ENCODE measurements at regions not wholly inside any gene's neighbourhood (a gene's known extent, or its start where the extent isn't known, plus 50 kb on each side); places are given as distances from the start of the nearest gene placed in this dataset.

DNA sequence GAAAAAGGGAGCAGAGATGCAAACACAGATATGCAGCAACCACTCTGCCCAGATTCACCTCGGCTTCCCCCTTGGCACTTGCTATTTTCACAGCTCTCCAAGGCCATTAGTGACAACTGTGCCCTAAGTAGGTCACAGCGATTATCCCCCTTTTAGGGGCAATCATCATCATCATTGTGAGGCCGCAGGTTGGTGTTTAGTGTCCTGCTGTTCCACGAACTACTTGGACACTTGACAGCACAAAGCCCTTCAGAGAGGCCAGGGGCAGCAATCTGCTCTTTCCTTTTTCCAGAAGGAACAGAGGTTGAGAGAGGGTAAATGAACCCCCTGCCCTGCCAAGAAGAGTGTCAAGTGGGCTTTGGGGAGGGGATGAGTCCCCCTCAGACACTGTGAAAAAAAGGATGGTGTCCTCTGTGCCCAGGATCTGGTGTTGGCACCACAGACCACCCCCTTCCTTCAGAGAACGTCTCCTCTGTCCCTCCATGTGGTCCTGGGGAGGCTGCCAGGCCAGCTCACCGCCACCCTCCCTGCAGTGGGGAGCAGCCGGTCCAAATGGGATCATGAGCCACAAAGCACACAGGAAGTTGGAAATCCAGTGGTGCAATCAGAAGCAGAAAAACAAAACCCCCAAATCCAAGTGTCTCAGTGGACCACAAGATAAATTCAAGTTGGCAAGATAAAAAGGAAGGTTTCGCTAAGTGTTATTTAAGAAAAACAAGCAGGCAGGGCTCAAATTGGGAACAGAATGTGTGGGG is 78.4 kb upstream of the MED9 start:
- H3K27me3 ChIP-seq, result peaks cover 0 to 7% (median 0%) of the 10 kb centered on the region in 4 donors
- peaks cover 0 to 11% (median 0%) of the 10 kb centered on the region in 3 donors for H3K4me1 ChIP-seq
- no peak for DNase-seq
- intact Hi-C loops (cut with DNase I), result no loop called here
- H3K36me3 ChIP-seq, result no peaks in the 10 kb centered on the region
- no peaks in the 10 kb centered on the region for H3K9me3 ChIP-seq
- TF ChIP-seq, protein P1, sequence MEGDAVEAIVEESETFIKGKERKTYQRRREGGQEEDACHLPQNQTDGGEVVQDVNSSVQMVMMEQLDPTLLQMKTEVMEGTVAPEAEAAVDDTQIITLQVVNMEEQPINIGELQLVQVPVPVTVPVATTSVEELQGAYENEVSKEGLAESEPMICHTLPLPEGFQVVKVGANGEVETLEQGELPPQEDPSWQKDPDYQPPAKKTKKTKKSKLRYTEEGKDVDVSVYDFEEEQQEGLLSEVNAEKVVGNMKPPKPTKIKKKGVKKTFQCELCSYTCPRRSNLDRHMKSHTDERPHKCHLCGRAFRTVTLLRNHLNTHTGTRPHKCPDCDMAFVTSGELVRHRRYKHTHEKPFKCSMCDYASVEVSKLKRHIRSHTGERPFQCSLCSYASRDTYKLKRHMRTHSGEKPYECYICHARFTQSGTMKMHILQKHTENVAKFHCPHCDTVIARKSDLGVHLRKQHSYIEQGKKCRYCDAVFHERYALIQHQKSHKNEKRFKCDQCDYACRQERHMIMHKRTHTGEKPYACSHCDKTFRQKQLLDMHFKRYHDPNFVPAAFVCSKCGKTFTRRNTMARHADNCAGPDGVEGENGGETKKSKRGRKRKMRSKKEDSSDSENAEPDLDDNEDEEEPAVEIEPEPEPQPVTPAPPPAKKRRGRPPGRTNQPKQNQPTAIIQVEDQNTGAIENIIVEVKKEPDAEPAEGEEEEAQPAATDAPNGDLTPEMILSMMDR (IDR thresholded peaks at IDR 0.05), result no peak
- no peak for TF ChIP-seq POLR2A (IDR thresholded peaks at IDR 0.05)
- 53 to 90% methylated on average over 3 to 7 of the region's 8 CpGs for WGBS, 2 donors
- H3K27ac ChIP-seq, result peak overlapping the region in 3 of 4 donors; percentile 39 to 65 (median 60)
- H3K4me3 ChIP-seq, result no peak overlapping the region

DNA sequence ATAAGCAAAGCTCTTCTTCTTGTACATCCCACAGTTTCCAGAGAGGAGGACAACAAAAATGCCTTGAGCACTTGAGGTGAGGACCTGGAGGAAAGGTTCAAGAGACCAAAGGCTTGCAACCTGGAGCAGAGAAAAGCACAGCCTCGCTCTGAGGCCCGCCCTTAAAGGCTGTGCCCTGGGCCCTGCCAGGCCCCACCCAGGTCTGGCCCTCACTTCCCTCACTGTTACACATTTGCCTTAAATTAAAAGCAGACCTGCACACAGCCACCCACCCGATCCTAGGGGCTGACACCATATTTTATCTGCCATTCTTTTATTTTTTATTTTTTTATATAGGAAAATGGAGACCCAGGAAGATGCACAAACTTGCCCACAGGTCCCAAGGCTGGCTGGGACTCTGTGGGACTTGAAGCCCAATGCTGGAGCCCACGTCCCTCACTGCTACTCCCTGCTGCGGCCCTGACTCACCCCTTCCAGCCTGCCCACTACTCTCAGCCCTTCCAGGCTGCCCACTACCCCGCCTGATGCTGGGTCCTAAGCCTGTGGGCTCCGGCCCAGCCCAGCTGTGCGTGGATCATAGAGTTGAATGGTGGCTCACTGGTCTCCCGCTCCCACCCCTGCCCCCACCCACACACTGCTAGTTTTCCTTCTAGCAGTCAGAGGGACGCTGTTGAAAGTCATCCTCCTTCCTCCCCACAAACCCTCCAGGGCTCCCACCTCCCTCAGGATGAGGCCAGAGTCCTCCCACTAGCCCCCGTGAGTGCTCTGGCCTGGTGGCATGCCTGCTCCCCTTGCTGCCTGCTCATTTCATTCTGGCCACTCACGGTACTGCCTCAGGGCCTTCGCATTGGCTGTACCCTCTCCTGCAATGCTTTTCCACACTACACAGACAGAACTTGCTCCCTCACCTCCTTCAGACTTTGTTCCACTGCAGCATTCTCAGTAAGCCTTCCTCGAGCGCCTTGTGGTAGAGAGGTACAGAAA is 77.6 kb upstream of the MED9 start:
- intact Hi-C loops (cut with DNase I), result no loop called here
- TF ChIP-seq POLR2A (IDR thresholded peaks at IDR 0.05), result no peak
- TF ChIP-seq, protein P1 (IDR thresholded peaks at IDR 0.05), result no peak
- Histone ChIP-seq H3K27ac (peak overlapping the region; percentile 15 to 75 (median 47)), H3K9me3 (no peaks in the 10 kb centered on the region), H3K4me1 (peaks cover 0 to 16% (median 0%) of the 10 kb centered on the region in 3 donors), H3K27me3 (peaks cover 0 to 9% (median 0%) of the 10 kb centered on the region in 4 donors), H3K36me3 (no peaks in the 10 kb centered on the region), H3K4me3 (no peak overlapping the region)
- 76 to 77% methylated on average over 7 to 15 of the region's 15 CpGs for WGBS, 2 donors
- no peak for DNase-seq

DNA sequence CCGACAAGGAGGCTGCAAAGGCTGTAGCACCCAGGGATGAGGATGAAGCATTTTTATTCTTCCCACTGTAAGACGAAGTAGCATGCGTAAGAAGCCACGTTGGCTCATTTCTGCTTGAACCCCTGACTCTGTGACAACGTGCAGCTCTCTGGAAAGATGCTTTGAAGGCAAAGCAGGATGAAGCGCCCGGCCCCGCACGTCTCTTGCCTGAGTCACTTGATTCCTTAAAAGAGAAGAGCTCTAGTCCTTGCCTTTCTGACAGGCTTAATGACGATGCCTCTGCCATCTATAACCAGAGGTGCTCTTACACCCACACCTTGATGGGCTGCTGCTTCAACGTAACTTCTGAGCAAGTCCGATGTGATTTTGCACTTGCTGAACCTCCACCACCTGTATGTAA is 76.7 kb upstream of the MED9 start:
- no peak overlapping the region for H3K4me3 ChIP-seq
- no peaks in the 10 kb centered on the region for H3K36me3 ChIP-seq
- intact Hi-C loops (cut with DNase I), result no loop called here
- WGBS, 2 donors, result 84 to 88% methylated on average over 10 to 11 of the region's 12 CpGs
- DNase-seq, result no peak
- TF ChIP-seq POLR2A (IDR thresholded peaks at IDR 0.05), result no peak
- TF ChIP-seq, protein P1 (IDR thresholded peaks at IDR 0.05), result no peak
- H3K4me1 ChIP-seq, result peaks cover 0 to 16% (median 0%) of the 10 kb centered on the region in 3 donors
- H3K9me3 ChIP-seq, result no peaks in the 10 kb centered on the region
- peak overlapping the region in 1 of 4 donors; percentile 75 for H3K27ac ChIP-seq
- peaks cover 0 to 9% (median 0%) of the 10 kb centered on the region in 4 donors for H3K27me3 ChIP-seq

DNA sequence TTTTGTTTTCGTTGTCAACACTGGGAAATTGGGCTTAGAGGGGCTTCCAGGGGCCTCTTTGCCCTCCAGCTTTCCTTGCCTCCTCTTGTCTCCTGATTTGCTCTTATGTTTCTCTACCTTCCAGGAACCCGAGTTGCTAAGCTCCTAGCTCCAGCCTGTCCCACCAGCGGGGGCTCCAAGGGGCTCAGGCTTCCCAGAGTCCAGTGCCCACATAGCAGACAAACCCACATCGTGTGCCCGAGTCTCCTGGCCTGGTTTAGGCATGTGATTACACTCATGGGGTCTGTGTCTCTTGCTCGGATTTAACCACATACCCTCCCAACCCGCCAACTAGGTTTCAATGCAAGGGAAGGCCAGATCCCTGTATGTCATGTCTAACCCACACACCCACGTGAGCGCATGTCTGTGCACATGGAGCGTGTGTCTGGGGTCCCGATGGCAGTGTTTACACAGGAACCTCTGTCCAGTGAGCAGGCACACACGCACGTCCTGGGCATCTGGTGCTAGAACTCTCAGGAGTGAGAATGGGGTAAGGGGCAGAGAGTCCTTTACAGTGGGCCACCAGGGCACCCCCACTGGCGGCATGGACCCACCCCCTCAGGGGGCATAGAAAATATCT is 76.1 kb upstream of the MED9 start:
- WGBS, 2 donors, result 82 to 88% methylated on average over 8 to 9 of the region's 14 CpGs
- intact Hi-C loops (cut with DNase I), result no loop called here
- no peak for DNase-seq
- peaks cover 0 to 16% (median 0%) of the 10 kb centered on the region in 3 donors for H3K4me1 ChIP-seq
- H3K4me3 ChIP-seq, result no peak overlapping the region
- H3K27ac ChIP-seq, result no peak overlapping the region
- no peaks in the 10 kb centered on the region for H3K9me3 ChIP-seq
- TF ChIP-seq, protein P1 (IDR thresholded peaks at IDR 0.05), result no peak
- TF ChIP-seq POLR2A (IDR thresholded peaks at IDR 0.05), result no peak
- peaks cover 0 to 14% (median 0%) of the 10 kb centered on the region in 4 donors for H3K27me3 ChIP-seq
- H3K36me3 ChIP-seq, result no peaks in the 10 kb centered on the region
